HG02610 (cell line): ENCODE measurements at regions not wholly inside any gene's neighbourhood (a gene's known extent, or its start where the extent isn't known, plus 50 kb on each side); places are given as distances from the start of the nearest gene placed in this dataset.
"Not testable (repeated sequence)": the region's sequence is repeated elsewhere in the genome, so short reads cannot be mapped to it uniquely, and the experiment has no call there.

Source experiments
- ATAC-seq: cut with Tn5 transposase; IDR thresholded peaks from one replicate; pipeline ENCODE4 v1.9.1; 2021; ENCODE audit warnings: mild to moderate bottlenecking, moderate library complexity; ENCODE audit not compliant: unreplicated experiment

DNA sequence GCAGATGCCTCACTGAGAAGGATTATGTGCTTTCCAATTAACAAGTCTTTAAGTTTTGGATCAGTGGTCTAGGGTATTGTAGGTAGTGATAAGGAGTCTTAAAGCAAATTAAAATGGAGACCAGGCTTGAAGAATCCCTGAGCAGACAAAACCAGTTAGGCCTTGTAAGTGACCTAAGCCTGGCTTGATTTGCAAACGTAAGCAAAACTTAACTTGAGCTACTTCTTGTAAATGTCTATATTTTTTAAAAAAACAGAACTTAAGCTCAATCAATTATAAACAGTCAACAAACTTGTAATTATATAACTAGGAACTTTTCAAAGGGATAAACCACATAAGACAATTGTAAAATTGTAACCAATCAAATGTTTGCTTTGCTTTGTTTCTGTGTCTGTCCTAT, 72.7 kb upstream of the NALF2 start:
- no peak for ATAC-seq

DNA sequence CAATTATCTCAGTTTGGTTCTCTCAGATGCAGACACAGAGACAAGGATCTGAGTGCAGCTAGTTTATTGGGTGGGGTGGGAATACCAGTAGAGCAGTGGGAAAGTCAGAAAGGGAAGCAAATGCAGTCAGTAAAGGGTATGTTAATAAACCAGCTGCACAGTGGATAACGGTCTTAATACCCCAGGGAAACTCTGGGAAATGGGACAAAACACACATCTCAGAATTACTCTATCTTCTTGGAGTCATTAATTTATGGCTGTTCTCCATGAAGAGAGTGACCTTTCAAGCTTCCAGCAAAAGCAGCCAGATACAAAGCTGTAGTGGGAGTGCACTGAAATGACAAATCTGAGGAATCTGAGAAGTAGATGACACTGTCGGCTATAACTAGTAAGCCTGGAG, 73.3 kb upstream of the NALF2 start:
- no peak for ATAC-seq

DNA sequence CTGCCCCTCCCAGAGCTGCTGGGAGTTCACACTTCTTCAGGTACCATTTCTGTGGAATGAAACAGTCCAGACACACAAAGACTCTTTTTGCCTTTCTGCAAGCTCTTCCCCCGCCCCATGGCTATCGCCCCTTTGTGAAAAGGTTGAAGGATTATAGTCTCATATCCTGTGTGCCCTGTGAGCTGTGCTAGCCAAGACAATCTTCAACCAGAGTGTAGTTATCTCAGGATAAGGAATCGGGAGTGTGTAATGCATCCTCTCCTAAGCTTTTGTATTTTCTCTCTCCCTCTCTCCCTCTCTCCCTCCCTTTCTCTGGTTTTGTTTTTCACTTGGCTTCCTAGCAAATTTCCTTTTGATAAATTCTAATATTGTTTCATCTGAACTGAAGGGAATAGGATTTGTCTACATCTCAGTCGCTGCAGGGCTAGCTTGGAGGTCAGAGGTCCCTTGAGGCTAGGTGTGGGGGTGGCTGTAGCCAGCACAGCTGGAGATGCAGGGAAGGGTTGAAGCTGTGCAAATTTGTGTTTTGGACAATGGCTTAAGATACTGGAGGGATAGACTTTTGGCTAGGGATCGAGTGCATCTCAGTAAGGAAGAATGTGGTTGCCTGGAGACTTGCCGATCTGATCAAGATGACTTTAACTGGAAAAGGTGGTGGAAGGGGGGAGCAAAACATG, 74.6 kb upstream of the NALF2 start:
- ATAC-seq: no peak

DNA sequence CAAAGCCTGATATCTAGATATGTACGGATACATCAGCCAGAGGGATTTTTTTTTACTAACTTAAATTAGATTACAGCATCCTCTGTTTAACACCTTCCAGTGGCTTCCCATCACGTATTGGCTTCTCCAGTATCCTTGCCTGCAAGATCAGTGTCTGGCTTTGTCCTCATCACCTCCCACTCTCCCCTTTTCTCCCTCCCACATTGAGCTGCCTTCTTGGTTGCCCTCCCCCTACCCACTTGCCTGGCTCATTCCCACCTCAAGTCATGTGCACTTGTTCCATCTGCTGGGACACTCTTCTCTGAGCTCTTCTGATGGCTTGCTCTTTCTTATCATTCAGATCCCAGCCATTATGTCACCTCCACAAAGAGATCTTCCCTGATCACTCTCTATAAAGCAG, 75.9 kb upstream of the NALF2 start:
- ATAC-seq: no peak

DNA sequence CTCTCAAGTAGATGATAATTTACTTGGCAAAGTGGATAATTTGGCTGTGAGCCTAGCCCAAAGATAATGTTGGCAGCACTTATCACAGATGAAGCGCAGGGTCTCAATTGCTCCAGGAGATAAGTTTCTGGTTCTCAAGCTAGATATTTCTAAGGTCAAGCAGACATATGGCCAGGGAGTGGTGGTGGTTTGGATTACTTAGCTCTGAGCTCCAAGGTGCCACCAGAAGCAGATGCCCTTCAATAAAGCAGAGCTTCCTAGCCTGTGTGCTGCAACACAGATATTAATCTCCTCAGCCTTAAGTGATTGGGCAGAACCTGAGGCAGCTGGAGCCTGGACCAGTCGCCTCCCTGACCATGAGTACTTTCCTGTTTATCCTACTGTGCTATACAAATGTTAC, 79.2 kb upstream of the NALF2 start:
- ATAC-seq: no peak

DNA sequence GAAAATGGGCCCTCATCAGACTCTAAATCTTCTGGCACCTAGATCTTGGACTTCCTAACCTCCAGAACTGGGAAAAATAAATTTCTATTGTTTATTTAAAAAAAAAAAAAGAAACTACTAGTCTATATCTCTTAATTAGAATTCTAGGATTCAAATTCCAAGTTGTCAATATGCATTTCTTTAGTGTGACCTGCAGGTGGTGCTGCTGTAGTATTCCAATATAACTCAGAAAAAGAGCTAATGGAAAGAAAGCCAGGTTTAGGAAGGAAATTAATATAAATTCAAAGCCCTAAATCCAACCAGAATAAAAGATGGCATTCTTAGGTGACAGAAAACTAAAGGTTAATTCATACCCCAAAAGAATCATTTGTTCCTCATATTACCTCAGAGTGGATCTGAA, 80.0 kb upstream of the NALF2 start:
- no peak for ATAC-seq

DNA sequence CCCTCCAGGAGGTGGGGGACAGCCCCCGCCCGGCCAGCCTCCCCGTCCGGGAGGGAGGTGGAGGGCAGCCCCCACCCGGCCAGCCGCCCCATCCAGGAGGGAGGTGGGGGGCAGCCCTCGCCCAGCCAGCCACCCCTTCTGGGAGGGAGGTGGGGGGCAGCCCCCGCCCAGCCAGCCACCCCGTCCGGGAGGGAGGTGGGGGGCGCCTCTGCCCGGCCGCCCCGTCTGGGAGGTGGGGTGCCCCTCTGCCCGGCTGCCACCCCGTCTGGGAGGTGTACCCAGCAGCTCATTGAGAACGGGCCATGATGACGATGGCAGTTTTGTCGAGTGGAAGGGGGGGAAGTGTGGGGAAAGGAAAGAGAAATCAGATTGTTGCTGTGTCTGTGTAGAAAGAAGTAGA, 81.9 kb upstream of the NALF2 start:
- not testable (repeated sequence) for ATAC-seq

DNA sequence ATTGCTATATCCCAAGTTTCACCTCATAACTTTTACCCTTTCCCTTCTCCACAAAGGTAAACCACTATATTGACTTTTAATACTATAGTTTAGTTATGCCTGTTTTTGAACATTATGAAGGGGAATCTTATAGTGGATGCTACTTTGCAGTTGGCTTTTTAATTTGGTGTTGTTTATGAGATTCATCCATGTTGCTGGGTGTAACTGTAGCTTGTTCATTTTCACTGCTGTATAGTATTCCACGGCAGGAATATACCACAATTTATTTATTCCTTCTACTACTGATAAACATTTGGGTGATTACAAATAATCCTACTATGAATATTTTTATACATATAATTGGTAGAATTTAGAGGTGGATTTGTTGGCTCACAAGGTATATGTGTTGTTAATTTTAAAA, 88.4 kb upstream of the NALF2 start:
- no peak for ATAC-seq

DNA sequence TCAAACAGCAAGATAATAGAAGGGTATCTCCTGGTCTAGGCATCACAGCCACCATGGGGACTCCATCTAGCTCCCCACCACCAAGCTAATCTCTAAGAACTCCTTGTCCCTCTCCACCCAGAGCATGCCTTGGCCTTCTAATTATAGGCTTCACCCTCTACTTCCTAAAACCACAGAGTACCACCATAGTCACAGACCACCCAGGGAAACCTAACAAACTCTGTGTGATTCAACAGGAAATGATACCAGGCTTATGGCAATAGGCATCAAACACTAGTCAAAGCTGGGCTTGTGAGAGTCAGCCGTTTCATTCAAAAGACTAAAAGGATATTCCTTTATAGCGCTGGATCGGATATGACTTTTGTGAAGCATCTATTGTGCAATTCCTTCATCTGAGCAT, 91.5 kb upstream of the NALF2 start:
- no peak for ATAC-seq

DNA sequence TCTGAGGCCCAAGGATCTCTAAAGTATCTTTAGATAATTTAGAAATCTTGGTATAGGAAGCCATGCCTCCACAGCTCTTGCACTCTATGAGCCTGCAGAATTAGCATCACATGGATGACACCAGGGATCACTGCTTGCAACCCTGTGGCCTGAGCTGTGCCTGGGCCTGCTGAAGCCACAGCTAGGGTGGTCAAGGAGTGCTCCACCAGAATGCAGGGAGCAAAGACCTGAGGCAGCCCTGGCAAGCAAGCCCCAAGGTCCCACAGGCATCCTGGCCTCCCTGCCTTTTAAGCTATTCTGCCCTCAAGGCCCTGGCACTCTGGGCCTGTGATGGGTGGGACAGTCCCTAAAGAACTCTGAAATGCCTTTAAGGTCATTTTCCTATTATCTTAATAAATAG, 105.2 kb upstream of the NALF2 start:
- no peak for ATAC-seq

DNA sequence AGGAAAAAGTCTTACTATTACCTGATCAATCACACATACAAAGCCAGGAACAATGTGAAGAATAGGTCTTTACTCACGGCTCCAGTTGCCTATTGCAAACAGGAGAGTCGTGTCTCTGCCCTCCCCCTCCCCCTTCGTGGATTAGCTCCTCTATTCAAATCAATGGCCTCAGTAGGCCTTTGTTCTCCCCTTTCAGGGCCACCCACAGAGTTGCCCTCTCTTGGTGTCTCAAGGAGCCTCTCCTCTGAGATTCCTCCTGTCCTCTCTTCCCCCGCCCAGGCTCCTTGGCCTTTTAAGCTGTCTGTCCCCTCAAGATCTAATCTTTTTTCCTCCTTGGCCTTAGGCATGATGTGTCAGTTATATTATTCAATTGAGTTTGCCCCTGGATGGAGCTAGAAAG, 107.2 kb upstream of the NALF2 start:
- no peak for ATAC-seq

DNA sequence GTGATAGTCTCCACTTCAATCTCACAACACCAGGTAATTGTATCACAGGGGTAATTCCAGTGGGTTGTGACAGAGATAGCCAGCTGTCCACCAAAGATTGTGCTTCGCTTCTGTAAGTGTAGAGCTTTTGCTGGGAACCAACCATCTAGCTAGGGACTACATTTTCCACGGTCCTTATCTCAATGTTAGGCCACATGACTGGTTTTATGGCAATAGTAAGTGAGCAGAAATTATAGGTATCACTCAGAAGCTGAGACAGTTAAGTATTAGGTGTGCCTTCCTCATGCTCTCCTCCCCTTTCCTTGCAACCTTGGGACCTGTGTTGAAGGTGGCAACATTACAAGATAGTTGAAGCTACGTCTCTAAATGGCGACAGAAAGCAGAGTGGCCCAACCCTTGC, 108.8 kb upstream of the NALF2 start:
- no peak for ATAC-seq

DNA sequence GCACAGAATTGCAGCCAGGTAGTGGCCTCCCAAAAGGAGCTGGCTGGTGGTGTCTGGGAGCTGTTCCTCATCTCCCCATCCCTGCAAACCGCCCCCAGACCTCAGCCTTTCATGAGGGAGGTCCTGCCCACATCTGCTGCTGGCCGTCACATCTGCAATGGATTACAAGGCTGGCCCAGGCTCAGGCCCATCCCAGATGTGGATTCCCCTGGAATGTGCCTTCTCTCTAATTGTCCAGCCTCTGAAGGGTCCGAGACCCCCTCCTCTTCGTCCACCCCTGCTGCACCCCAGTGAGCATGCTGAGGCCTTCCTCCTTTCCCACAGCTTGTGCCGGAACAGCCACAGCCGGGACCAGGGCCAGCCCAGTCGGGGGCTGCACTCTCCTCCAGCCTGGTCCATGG, 115.0 kb upstream of the NALF2 start:
- no peak for ATAC-seq

DNA sequence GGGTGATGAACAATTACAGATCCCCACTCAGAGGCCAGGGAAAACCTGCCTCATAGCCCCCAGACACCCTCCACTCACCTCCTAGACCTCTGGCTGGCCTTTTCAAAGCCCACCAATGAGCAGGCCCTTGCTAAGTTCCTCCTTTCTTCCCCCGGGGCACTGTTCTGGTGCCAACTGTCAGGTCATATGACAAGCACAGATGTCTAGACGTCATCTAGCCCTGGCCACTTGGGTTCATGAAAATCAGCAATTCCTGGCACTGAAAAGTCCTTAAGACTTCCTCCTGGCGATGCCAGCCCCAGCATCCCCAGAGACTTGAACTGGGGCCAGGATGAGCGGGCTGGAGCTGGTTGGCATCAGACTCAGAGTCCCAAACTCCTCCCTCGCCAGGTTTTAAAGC, 115.6 kb upstream of the NALF2 start:
- no peak for ATAC-seq

DNA sequence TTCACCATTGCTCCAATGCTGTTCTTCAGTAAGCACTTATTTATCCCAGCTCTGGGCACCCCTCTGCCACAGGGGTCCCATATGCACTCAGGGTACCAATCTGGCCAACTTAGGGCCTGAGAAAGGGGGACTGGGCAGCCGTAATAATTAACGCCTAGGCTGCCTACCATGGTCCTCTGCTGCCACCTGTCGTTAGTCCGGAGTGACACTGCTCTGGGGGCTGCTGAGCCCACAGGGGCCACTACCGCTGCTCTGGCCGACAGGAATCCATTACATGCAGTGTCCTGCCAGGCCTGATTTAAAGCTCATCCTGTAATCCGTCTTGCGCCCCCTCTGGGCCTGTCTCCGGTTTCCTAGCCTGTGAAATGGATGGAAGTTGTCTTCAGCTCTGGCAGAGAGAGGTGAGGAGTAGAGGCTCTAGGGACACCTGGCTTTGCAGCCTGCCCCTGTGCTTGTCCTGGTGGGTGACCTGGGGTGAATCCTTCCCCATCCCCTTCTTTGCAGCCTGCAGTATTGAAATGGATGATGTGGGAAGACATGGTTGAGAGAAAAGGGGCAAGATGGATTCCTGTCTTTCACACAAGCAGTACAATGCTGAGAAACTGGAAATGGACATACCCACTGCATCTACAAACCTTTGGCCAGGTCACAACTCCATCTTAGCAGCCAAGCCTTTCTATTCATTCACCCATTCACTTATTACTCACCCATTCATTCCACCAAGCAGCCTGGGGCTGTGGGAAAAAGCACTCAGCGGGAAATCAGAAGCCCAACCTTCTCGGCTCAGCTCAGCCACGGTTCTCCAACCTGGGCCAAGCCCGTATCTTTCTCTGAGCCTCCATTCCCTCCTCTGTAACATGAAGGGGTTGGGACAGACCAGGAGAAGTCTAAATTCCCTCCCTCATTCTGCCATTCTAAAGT, 116.3 kb upstream of the NALF2 start:
- ATAC-seq: no peak

DNA sequence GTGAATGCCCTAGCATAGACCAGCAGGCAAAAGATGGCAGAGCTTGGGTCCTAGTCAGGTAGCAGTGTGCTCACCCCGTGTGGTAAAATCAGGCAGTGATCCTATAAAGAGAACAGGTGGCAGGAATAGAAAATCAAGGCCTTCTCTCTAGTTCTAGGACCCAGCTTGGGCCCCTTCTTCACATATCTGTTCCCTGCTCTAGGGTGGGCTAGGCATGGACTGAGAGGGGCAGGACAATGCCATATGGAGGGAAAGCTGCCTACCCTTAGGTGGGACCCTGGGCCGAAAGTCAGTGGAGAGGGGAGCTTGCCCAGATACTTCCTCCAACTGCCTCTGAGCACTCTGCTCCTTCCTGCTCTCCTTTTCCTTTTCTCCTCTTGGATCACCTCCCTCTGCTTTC, 117.4 kb upstream of the NALF2 start:
- ATAC-seq: no peak

DNA sequence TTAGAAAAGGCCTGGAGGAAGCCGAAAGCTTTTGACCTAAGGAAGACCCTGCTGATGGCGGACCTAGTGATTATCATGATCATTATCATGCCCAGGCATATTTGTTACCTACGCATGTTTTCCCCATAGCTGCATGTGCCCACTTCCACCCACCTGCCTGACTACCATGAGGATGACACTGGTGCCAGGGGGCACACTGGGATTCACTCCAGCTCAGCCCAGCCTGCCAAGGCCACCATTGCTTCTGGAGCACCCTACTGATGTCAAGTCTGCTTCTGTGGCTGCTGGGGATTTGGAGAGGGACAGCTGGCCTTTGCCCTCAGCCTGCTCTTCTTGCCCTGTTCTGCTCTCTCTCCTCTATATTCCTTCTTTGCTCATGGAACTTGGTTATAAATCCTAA, 124.7 kb upstream of the NALF2 start:
- ATAC-seq: no peak

DNA sequence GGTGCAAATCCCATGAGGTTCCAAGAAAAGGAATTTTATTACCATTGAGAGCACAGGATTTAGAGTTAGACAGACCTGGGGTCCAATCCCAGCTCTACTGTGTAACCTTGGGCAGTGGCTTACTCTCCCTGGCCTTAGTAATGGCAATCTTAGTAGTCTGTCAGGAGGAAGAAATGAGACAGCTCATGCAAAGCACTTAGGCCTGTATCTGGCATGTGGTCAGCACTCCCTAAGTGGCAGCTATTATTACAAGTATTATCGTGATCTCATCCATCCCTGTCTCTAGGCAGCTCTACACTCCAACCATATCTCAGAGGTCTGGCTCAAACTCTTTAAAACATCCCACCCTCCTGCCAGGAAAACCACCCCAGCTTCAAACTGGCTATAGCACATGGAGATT, 129.6 kb upstream of the NALF2 start:
- no peak for ATAC-seq

DNA sequence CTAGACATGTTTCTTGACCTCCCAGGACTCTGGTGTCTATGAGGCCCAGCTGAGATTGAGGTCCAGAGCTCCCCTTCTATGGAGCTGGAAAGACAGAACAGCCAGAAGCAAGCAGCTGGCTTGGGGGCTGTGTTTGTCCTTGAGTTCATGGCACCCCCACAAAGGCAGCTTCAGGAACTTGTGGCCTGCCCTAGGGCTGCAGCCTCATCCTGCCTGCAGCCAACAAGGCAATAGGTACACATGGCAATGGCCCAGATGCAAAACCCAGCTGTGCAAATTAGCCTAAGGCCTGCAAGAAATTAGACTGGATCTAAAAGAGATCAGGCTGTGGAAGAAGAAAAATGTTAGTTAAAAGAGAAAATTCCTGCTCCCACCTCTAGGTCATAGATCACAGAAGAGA, 131.7 kb upstream of the NALF2 start:
- ATAC-seq: no peak

DNA sequence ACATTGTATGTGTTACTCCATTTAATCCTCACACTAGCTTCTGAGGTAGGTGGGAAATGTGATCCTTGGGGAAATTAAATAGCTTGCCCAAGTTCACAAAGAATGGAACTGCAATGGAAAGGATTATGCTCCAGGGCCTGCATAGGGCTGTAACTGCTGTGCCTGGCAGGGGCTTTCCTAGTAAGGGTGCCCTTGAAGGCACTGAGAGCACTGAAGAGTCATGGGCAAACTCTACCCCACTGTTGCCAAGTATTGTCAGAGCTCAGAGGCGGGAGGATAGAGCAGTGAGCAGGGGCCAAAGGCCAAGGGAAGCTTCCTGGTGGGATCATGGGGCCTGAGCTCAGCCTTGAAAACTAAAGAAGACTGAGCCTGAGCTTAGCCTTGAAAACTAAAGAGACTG, 133.0 kb upstream of the NALF2 start:
- no peak for ATAC-seq

DNA sequence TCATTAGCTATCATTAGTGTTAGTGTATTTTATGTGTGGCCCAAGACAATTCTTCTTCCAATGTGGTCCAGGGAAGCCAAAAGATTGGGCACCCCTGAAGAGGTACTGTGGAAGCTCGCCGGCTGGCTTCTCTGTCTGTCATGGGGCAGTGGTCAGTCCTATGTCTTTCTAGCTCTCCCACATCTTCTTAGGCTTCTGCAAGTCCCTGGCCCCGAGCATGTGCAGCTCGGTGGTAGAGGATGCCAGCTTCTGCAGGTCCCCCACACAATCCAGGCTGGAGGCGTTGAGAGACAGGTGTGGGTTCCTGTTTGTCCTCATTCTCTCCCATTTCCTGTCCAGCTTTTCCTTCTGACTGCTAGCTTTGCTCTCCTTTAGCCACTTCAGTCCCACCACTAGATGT, 134.1 kb upstream of the NALF2 start:
- no peak for ATAC-seq

DNA sequence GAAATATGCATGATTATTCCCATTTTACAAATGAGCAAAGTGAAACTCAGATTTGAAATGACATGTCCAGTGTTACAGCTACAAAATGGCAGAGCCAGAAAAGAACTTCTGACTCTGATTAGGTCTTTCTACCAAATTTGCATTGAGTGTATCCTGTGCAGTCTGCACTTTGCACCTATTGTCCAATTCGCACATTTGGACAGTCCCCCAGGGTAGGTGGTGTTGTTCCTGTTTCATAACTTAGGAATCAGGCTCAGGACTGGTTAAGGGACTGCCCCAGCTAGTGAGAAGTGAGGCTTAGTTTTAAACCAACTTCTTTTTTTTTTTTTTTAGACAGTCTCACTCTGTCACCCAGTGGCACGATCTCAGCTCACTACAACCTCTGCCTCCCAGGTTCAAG, 137.9 kb upstream of the NALF2 start:
- ATAC-seq: peak; percentile 78

DNA sequence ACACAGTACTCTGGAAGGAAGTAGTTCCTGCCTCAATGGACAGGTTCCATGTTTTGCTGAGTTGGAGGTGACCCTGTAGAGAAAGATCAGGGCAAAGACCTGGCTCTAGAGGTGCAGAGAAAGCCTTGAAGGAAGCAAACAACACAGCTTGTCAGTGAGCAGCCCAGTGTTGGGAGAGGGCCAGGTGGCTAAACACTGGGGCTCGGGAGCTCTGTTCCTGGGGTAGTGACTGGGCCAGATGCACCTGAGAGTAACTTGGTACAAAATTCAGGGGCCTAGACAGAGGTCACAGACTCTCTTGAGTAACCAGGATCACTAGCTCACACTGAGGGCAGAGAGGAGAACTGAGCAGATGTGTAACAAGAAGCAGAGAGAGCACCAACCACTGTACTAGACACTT, 138.4 kb upstream of the NALF2 start:
- peak; percentile 11 for ATAC-seq
